ENCODE measurements at regions not wholly inside any gene's neighbourhood (a gene's known extent, or its start where the extent isn't known, plus 50 kb on each side); places are given as distances from the start of the nearest gene placed in this dataset.

DNA sequence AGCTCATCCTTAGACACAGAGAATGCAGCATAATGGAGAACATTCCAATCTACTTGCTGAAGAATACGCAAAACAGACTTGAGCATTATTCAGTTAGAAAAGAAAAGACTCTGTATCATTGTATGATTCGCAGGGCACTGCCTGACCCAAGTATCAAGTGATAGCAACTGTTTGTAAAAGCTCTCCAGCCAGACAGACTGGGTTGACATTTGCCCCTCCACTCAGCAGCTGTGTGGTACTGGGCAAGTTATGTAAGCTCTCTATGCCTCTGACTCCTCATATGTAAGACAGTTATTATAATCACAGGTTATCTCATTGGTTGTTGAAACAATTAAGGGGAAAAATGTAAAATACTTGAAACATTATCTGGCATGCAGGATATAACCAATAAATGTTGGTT is 505.0 kb downstream of the ELAVL2 start:
- no peak for TF ChIP-seq CTCF (IDR thresholded peaks at IDR 0.05)
- no peak for TF ChIP-seq POLR2A (IDR thresholded peaks at IDR 0.05)
- no peak for TF ChIP-seq POLR2AphosphoS5 (IDR thresholded peaks at IDR 0.05)

Data from prostate gland (tissue), 2 donors.